ENCODE measurements at regions not wholly inside any gene's neighbourhood (a gene's known extent, or its start where the extent isn't known, plus 50 kb on each side); places are given as distances from the start of the nearest gene placed in this dataset.

DNA sequence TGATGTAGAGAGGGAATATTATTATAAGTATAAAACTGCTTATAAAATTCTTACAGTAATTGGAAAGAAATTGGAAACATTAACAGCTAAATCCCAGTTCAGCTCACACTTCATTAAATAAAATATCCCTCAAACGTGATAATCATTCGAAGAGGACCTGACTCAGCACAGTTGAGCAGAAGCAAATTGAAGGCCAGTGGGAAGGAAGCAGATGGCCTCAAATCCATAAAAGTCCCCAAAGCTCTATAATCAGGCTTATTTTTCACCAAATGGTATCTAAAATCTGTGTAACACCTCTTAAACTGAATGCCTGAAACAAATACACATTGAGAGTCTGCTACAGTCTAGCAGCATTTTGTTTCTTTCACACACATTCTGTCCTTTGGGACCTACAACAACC is 106.8 kb downstream of the TENT5C start:
- TF ChIP-seq, protein P1, sequence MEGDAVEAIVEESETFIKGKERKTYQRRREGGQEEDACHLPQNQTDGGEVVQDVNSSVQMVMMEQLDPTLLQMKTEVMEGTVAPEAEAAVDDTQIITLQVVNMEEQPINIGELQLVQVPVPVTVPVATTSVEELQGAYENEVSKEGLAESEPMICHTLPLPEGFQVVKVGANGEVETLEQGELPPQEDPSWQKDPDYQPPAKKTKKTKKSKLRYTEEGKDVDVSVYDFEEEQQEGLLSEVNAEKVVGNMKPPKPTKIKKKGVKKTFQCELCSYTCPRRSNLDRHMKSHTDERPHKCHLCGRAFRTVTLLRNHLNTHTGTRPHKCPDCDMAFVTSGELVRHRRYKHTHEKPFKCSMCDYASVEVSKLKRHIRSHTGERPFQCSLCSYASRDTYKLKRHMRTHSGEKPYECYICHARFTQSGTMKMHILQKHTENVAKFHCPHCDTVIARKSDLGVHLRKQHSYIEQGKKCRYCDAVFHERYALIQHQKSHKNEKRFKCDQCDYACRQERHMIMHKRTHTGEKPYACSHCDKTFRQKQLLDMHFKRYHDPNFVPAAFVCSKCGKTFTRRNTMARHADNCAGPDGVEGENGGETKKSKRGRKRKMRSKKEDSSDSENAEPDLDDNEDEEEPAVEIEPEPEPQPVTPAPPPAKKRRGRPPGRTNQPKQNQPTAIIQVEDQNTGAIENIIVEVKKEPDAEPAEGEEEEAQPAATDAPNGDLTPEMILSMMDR (IDR thresholded peaks at IDR 0.05) = no peak
- no peak for TF ChIP-seq POLR2A (IDR thresholded peaks at IDR 0.05)

All from lower leg skin (tissue), 3 donors.